22Rv1 (cell line): ENCODE measurements at regions not wholly inside any gene's neighbourhood (a gene's known extent, or its start where the extent isn't known, plus 50 kb on each side); places are given as distances from the start of the nearest gene placed in this dataset.

Experiments
- CTCF ChIP-seq: fragments of 450-650 bp; IDR thresholded peaks from 2 replicates; pipeline ENCODE4 v1.5.1; 2017; ENCODE audit warnings: mild to moderate bottlenecking
- ZFX ChIP-seq: fragments of 450-650 bp; IDR thresholded peaks from 2 replicates; pipeline ENCODE4 v1.6.1; 2017; ENCODE audit warnings: antibody characterized with exemption, borderline replicate concordance

GRCh38 chr2:22798386-22798785 lies 586.6 kb upstream of the KLHL29 start:
- no peak for TF ChIP-seq CTCF
- TF ChIP-seq ZFX: no peak
